ENCODE measurements at regions not wholly inside any gene's neighbourhood (a gene's known extent, or its start where the extent isn't known, plus 50 kb on each side); places are given as distances from the start of the nearest gene placed in this dataset.

GRCh38 chr2:234710587-234710986 is 213.7 kb upstream of the ARL4C start:
- Histone ChIP-seq H2AFZ (ENCODE audit: low read length) (no peak overlapping the region), H4K20me1 (ENCODE audit: low read length) (no peaks in the 10 kb centered on the region), H3K9ac (ENCODE audit: low read length) (no peak overlapping the region), H3F3A (ENCODE audit: low read length, unreplicated experiment) (no peaks in the 10 kb centered on the region), H3K4me1 (ENCODE audit: insufficient read depth, low read length) (no peaks in the 10 kb centered on the region), H3K27me3 (ENCODE audit: low read length) (no peaks in the 10 kb centered on the region), H3K27ac (ENCODE audit: low read length) (no peak overlapping the region), H3K36me3 (ENCODE audit: low read depth, low read length) (no peaks in the 10 kb centered on the region), H3K4me3 (ENCODE audit: low read length) (no peak overlapping the region), H3K4me2 (ENCODE audit: low read length) (no peak overlapping the region), H3K9me2 (replicated peaks; ENCODE audit: low read length) (no peaks in the 10 kb centered on the region), H3K9me3 (ENCODE audit: low read length) (no peaks in the 10 kb centered on the region), H3K79me2 (ENCODE audit: low read length) (no peaks in the 10 kb centered on the region)
- intact Hi-C loops (cut with micrococcal nuclease): no loop called here
- TF ChIP-seq EZH2phosphoT487 (IDR thresholded peaks at IDR 0.05; ENCODE audit: borderline replicate concordance, low read length) (no peak), CTCF (conservative IDR thresholded peaks at IDR 0.05; ENCODE audit: low read depth, low read length) (no peak), EZH2 (IDR thresholded peaks at IDR 0.05; ENCODE audit: low read length, unreplicated experiment) (no peak)
- no TSS peak for BruUV-seq (replicated peaks)
- POLR2A ChIA-PET (ENCODE audit: unreplicated experiment): no interaction called here
- DNase-seq (no peak), ATAC-seq (no peak)
- CTCF ChIA-PET: no interaction called here

DNA sequence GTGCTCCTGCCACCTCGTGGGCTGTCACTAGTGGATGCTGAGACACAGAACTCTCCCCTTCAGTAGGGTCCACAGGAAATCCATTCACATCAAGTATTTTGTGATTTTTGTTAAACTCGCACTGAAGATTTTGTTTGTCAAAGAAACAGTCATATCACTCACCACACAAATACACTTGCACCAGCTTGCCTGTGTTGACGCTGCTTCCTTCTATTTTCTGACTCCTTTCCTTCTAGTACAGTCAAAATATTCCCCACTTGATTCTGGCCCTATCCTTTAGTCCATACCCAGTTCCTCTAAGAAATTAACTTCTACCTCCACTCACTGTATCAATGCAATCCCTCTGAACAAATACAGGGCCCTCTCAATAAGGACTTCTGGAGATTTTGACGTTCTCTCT is 213.2 kb upstream of the ARL4C start:
- TF ChIP-seq CTCF (conservative IDR thresholded peaks at IDR 0.05; ENCODE audit: low read depth, low read length): no peak
- TF ChIP-seq EZH2 (IDR thresholded peaks at IDR 0.05; ENCODE audit: low read length, unreplicated experiment): no peak
- no peak for TF ChIP-seq EZH2phosphoT487 (IDR thresholded peaks at IDR 0.05; ENCODE audit: borderline replicate concordance, low read length)
- no peaks in the 10 kb centered on the region for H3K9me2 ChIP-seq (replicated peaks; ENCODE audit: low read length)
- no peak overlapping the region for H2AFZ ChIP-seq (ENCODE audit: low read length)
- CTCF ChIA-PET: no interaction called here
- H3K27ac ChIP-seq (ENCODE audit: low read length): no peak overlapping the region
- H3K36me3 ChIP-seq (ENCODE audit: low read depth, low read length): no peaks in the 10 kb centered on the region
- H3K9me3 ChIP-seq (ENCODE audit: low read length): no peaks in the 10 kb centered on the region
- H3F3A ChIP-seq (ENCODE audit: low read length, unreplicated experiment): no peaks in the 10 kb centered on the region
- intact Hi-C loops (cut with micrococcal nuclease): no loop called here
- H3K4me1 ChIP-seq (ENCODE audit: insufficient read depth, low read length): no peaks in the 10 kb centered on the region
- no TSS peak for BruUV-seq (replicated peaks)
- H3K4me3 ChIP-seq (ENCODE audit: low read length): no peak overlapping the region
- no peak overlapping the region for H3K4me2 ChIP-seq (ENCODE audit: low read length)
- H3K27me3 ChIP-seq (ENCODE audit: low read length): no peaks in the 10 kb centered on the region
- no peak for DNase-seq
- no peak for ATAC-seq
- no peaks in the 10 kb centered on the region for H3K79me2 ChIP-seq (ENCODE audit: low read length)
- POLR2A ChIA-PET (ENCODE audit: unreplicated experiment): no interaction called here
- no peaks in the 10 kb centered on the region for H4K20me1 ChIP-seq (ENCODE audit: low read length)
- H3K9ac ChIP-seq (ENCODE audit: low read length): no peak overlapping the region

GRCh38 chr2:234708717-234709116 is 211.8 kb upstream of the ARL4C start:
- no peaks in the 10 kb centered on the region for H3K27me3 ChIP-seq (ENCODE audit: low read length)
- intact Hi-C loops (cut with micrococcal nuclease): no loop called here
- H3K4me3 ChIP-seq (ENCODE audit: low read length): no peak overlapping the region
- no peak overlapping the region for H3K4me2 ChIP-seq (ENCODE audit: low read length)
- no peaks in the 10 kb centered on the region for H3K9me2 ChIP-seq (replicated peaks; ENCODE audit: low read length)
- H3K9me3 ChIP-seq (ENCODE audit: low read length): no peaks in the 10 kb centered on the region
- DNase-seq (no peak), ATAC-seq (no peak)
- BruUV-seq (replicated peaks): no TSS peak
- H3K9ac ChIP-seq (ENCODE audit: low read length): no peak overlapping the region
- H3K27ac ChIP-seq (ENCODE audit: low read length): no peak overlapping the region
- ChIA-PET CTCF (no interaction called here), POLR2A (ENCODE audit: unreplicated experiment) (no interaction called here)
- H3F3A ChIP-seq (ENCODE audit: low read length, unreplicated experiment): no peaks in the 10 kb centered on the region
- TF ChIP-seq EZH2phosphoT487 (IDR thresholded peaks at IDR 0.05; ENCODE audit: borderline replicate concordance, low read length) (no peak), CTCF (conservative IDR thresholded peaks at IDR 0.05; ENCODE audit: low read depth, low read length) (no peak), EZH2 (IDR thresholded peaks at IDR 0.05; ENCODE audit: low read length, unreplicated experiment) (no peak)
- no peaks in the 10 kb centered on the region for H3K79me2 ChIP-seq (ENCODE audit: low read length)
- no peaks in the 10 kb centered on the region for H4K20me1 ChIP-seq (ENCODE audit: low read length)
- no peaks in the 10 kb centered on the region for H3K36me3 ChIP-seq (ENCODE audit: low read depth, low read length)
- no peak overlapping the region for H2AFZ ChIP-seq (ENCODE audit: low read length)
- no peaks in the 10 kb centered on the region for H3K4me1 ChIP-seq (ENCODE audit: insufficient read depth, low read length)
